HCT116 (cell line): ENCODE measurements at regions not wholly inside any gene's neighbourhood (a gene's known extent, or its start where the extent isn't known, plus 50 kb on each side); places are given as distances from the start of the nearest gene placed in this dataset.

Experiments
- ATAC-seq: fragments of 200-7000 bp; cut with Tn5 transposase; 2 replicates; pipeline ENCODE4 v1.9.1; 2020; ENCODE audit warnings: mild to moderate bottlenecking, moderate library complexity
- BruUV-seq: library from RNA; stranded (reverse); fragments of 400-500 nt; replicated peaks from 2 replicates; lab custom pipeline; 2021; lab: Mats Ljungman, UMichigan
- CTCF ChIA-PET: fragments of 300-600 bp; sonication (Branson Sonifier 250); formaldehyde crosslinking; loops from one replicate; lab custom pipeline; 2021; ENCODE audit warnings: antibody characterized with exemption; lab: Charles Lee
- POLR2A ChIA-PET: fragments of 300-600, 350-600 bp; sonication (Branson Sonifier 250); formaldehyde crosslinking; loops from one replicate; lab custom pipeline; 2021; ENCODE audit warnings: antibody characterized with exemption; lab: Charles Lee
- RAD21 ChIA-PET, 2 experiments: fragments of 300-600 bp; sonication (Branson Sonifier 250); formaldehyde crosslinking; loops; one replicate each; lab custom pipeline; 2023; ENCODE audit warnings: low total read pairs in 2 of 2; ENCODE audit not compliant: uncharacterized antibody in 2 of 2, unreplicated experiment in 2 of 2, low non-redundant PET in 1 of 2; lab: Charles Lee
- DNase-seq: peaks from one replicate; pipeline ENCODE4 v3.0.0-alpha.2; 2010; ENCODE audit warnings: low read depth, low spot score
- H2AFZ ChIP-seq: fragments of 200-600 bp; shearing (Covaris generic), sonication (generic); 2 replicates; pipeline ENCODE4 v1.6.1; 2017; ENCODE audit warnings: low read depth, mixed run types, mixed read lengths, antibody characterized with exemption, low read length; ENCODE audit not compliant: poor library complexity, severe bottlenecking
- H3K27ac ChIP-seq: 2 replicates; pipeline ENCODE4 v1.5.1; 2012; ENCODE audit warnings: low read depth, low read length
- H3K27me3 ChIP-seq: fragments of 200-600 bp; sonication (generic); 2 replicates; pipeline ENCODE4 v1.6.1; 2016; ENCODE audit warnings: mixed run types, low read length, mixed read lengths; ENCODE audit not compliant: insufficient read depth
- H3K36me3 ChIP-seq, 2 experiments: fragments of 200-500 bp in 1 of 2; fragments of 200-600 bp in 1 of 2; sonication (Bioruptor generic) in 1 of 2; sonication (generic) in 1 of 2; 2 replicates each; pipeline versions ENCODE4 v1.5.1 to v1.6.1; 2014 to 2016; ENCODE audit warnings: low read length in 2 of 2, inconsistent platforms in 1 of 2, mixed read lengths in 1 of 2, mixed run types in 1 of 2; ENCODE audit not compliant: insufficient read depth in 2 of 2, control insufficient read depth in 1 of 2
- H3K4me1 ChIP-seq, 2 experiments: fragments of 200-600 bp in 1 of 2; sonication (generic) in 1 of 2; 2 replicates each; pipeline versions ENCODE4 v1.5.1 to v1.6.1; 2012 to 2017; ENCODE audit warnings: low read length in 2 of 2, inconsistent platforms in 1 of 2, mild to moderate bottlenecking in 1 of 2, mixed read lengths in 1 of 2, mixed run types in 1 of 2, moderate library complexity in 1 of 2; ENCODE audit not compliant: insufficient read depth in 2 of 2, control insufficient read depth in 1 of 2
- H3K4me2 ChIP-seq: fragments of 200-600 bp; sonication (generic); 2 replicates; pipeline ENCODE4 v1.6.1; 2017; ENCODE audit warnings: mixed run types, low read length, mixed read lengths
- H3K4me3 ChIP-seq, 2 experiments: fragments of 200-600 bp in 1 of 2; sonication (generic) in 1 of 2; replicated peaks in 1 of 2; 2 replicates each; pipeline ENCODE4 v1.5.1; 2011 to 2016; ENCODE audit warnings: low read length in 2 of 2, control low read depth in 1 of 2, low read depth in 1 of 2, mild to moderate bottlenecking in 1 of 2, mixed read lengths in 1 of 2, mixed run types in 1 of 2
- H3K79me2 ChIP-seq: fragments of 200-600 bp; sonication (generic); 2 replicates; pipeline ENCODE4 v1.6.1; 2017; ENCODE audit warnings: mild to moderate bottlenecking, mixed run types, low read length, moderate library complexity, mixed read lengths; ENCODE audit not compliant: insufficient read depth
- H3K9ac ChIP-seq: fragments of 200-600 bp; sonication (generic); 2 replicates; pipeline ENCODE4 v1.6.1; 2016; ENCODE audit warnings: low read length, mixed read lengths
- H3K9me2 ChIP-seq: fragments of 200-600 bp; sonication (generic), shearing (Covaris generic); 2 replicates; pipeline ENCODE4 v1.6.1; 2017; ENCODE audit warnings: mixed run types, mild to moderate bottlenecking, moderate library complexity; ENCODE audit not compliant: insufficient read depth
- H3K9me3 ChIP-seq, 2 experiments: fragments of 200-500 bp in 1 of 2; fragments of 200-600 bp in 1 of 2; sonication (Bioruptor generic) in 1 of 2; sonication (generic) in 1 of 2; 2 replicates each; pipeline ENCODE4 v1.6.1; 2014 to 2017; ENCODE audit warnings: low read length in 2 of 2, mixed read lengths in 2 of 2, inconsistent platforms in 1 of 2, low read depth in 1 of 2, mild to moderate bottlenecking in 1 of 2, mixed run types in 1 of 2, moderate library complexity in 1 of 2; ENCODE audit not compliant: control insufficient read depth in 1 of 2, insufficient read depth in 1 of 2
- H4K20me1 ChIP-seq: fragments of 200-600 bp; sonication (generic), shearing (Covaris generic); 2 replicates; pipeline ENCODE4 v1.6.1; 2017; ENCODE audit warnings: mixed run types, mild to moderate bottlenecking, moderate library complexity; ENCODE audit not compliant: insufficient read depth
- CBX3 ChIP-seq: IDR thresholded peaks from 2 replicates; pipeline ENCODE4 v1.6.1; 2012; ENCODE audit warnings: low read depth
- CEBPB ChIP-seq: IDR thresholded peaks from 2 replicates; pipeline ENCODE4 v1.6.1; 2012; ENCODE audit warnings: low read depth
- FOSL1 ChIP-seq: IDR thresholded peaks from 2 replicates; pipeline ENCODE4 v1.6.1; 2012; ENCODE audit warnings: low read depth
- JUND ChIP-seq: IDR thresholded peaks from 2 replicates; pipeline ENCODE4 v1.6.1; 2012
- POLR2A ChIP-seq: IDR thresholded peaks from 2 replicates; pipeline ENCODE4 v1.7.0; 2011; ENCODE audit warnings: borderline replicate concordance; ENCODE audit not compliant: insufficient read depth, insufficient read length; ENCODE audit errors: extremely low read depth
- POLR2AphosphoS5 ChIP-seq: IDR thresholded peaks from 2 replicates; pipeline ENCODE4 v1.6.1; 2011; ENCODE audit warnings: mild to moderate bottlenecking, low read depth, low read length, moderate library complexity
- RAD21 ChIP-seq: IDR thresholded peaks from 2 replicates; pipeline ENCODE4 v1.6.1; 2012; ENCODE audit warnings: low read depth, mild to moderate bottlenecking
- SIN3A ChIP-seq: IDR thresholded peaks from 2 replicates; pipeline ENCODE4 v1.6.1; 2012; ENCODE audit warnings: low read depth
- TCF7L2 ChIP-seq: IDR thresholded peaks from 2 replicates; pipeline ENCODE4 v1.7.0; 2011; ENCODE audit warnings: borderline replicate concordance, inconsistent platforms; ENCODE audit not compliant: insufficient read depth, insufficient read length; ENCODE audit errors: extremely low read depth
- intact Hi-C: fragments of 100-400 bp; cut with micrococcal nuclease; formaldehyde crosslinking; loops from 2 replicates; pipeline ENCODE4 v1.10.0; 2022
- TF ChIP-seq, protein P1 (sequence below), 3 experiments: fragments of 200-600 bp in 1 of 3; sonication (generic) in 1 of 3; IDR thresholded peaks in 2 of 3; conservative IDR thresholded peaks in 1 of 3; 2 replicates each; pipeline ENCODE4 v1.5.1; 2012 to 2017; ENCODE audit warnings: low read depth in 2 of 3, low read length in 2 of 3, antibody characterized with exemption in 1 of 3, borderline replicate concordance in 1 of 3, control low read depth in 1 of 3, mild to moderate bottlenecking in 1 of 3, mixed read lengths in 1 of 3, mixed run types in 1 of 3, moderate library complexity in 1 of 3; ENCODE audit not compliant: insufficient read depth in 1 of 3

DNA sequence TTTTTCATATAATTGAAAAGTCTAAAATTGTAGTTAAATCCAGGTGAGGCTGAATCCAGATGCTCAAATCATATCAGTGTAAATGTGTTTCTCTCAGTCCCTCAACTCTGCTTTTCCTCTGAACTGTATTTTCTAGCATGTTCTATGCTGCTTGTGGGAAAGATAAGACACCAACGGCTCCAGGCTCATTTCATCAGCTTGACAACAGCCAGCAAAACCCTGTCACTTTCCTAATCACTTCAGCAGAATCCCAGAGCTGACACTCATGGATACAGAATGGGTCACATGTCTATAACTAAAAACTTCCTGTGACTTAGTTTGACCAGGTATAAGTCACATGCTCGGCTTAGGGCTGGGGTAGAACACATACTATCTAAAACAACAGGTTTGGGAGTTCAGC lies 179.4 kb upstream of the ADRA1B start:
- DNase-seq (no peak), ATAC-seq (no peak)
- no peaks in the 10 kb centered on the region for H4K20me1 ChIP-seq
- BruUV-seq: no TSS peak
- H3K9me3 ChIP-seq: no peaks in the 10 kb centered on the region
- no peak overlapping the region for H3K9ac ChIP-seq
- H2AFZ ChIP-seq: no peak overlapping the region
- no peaks in the 10 kb centered on the region for H3K36me3 ChIP-seq
- no peak overlapping the region for H3K4me2 ChIP-seq
- H3K4me3 ChIP-seq: no peak overlapping the region
- intact Hi-C loops: no loop called here
- peaks cover 0 to 6% of the 10 kb centered on the region in 2 experiments; a peak in 1 of 4 replicates for H3K4me1 ChIP-seq
- H3K79me2 ChIP-seq: no peaks in the 10 kb centered on the region
- H3K9me2 ChIP-seq: no peaks in the 10 kb centered on the region
- CTCF ChIA-PET: no interaction called here
- POLR2A ChIA-PET: no interaction called here
- TF ChIP-seq JUND (no peak), TCF7L2 (no peak), POLR2A (no peak), SIN3A (no peak), RAD21 (no peak), POLR2AphosphoS5 (no peak), CBX3 (no peak), CEBPB (no peak)
- no peaks in the 10 kb centered on the region for H3K27me3 ChIP-seq
- RAD21 ChIA-PET: no interaction called here
- no peak overlapping the region for H3K27ac ChIP-seq

DNA sequence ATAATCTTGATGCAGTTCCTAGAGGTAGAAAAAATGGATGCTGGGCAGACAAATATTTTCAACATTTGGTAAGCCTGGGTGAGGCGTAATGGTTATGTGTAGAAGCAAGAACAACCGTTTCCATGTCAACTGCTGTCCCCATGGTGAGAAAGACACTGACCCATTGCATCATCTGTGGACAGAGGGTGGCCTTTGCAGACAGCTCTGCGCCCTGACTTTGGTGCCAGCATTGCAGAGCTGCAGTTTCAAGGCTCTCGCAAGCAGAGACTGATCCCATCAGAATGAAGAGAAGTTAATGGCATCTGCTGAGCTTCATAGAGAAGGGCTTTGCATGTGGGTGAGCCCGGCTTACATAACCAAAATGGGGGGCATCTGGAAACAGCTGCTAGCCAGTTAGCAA lies 179.0 kb upstream of the ADRA1B start:
- POLR2A ChIA-PET: no interaction called here
- intact Hi-C loops: no loop called here
- H3K4me3 ChIP-seq: no peak overlapping the region
- no TSS peak for BruUV-seq
- no peaks in the 10 kb centered on the region for H3K27me3 ChIP-seq
- H3K4me1 ChIP-seq: peaks cover 0 to 6% of the 10 kb centered on the region in 2 experiments; a peak in 1 of 4 replicates
- TF ChIP-seq, protein P1, sequence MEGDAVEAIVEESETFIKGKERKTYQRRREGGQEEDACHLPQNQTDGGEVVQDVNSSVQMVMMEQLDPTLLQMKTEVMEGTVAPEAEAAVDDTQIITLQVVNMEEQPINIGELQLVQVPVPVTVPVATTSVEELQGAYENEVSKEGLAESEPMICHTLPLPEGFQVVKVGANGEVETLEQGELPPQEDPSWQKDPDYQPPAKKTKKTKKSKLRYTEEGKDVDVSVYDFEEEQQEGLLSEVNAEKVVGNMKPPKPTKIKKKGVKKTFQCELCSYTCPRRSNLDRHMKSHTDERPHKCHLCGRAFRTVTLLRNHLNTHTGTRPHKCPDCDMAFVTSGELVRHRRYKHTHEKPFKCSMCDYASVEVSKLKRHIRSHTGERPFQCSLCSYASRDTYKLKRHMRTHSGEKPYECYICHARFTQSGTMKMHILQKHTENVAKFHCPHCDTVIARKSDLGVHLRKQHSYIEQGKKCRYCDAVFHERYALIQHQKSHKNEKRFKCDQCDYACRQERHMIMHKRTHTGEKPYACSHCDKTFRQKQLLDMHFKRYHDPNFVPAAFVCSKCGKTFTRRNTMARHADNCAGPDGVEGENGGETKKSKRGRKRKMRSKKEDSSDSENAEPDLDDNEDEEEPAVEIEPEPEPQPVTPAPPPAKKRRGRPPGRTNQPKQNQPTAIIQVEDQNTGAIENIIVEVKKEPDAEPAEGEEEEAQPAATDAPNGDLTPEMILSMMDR (IDR thresholded peaks at IDR 0.05 in 2 of 3, conservative IDR thresholded peaks at IDR 0.05 in 1 of 3; ENCODE audit: borderline replicate concordance in 1 of 3, insufficient read depth in 1 of 3, low read depth in 2 of 3, low read length in 2 of 3): no peak
- no peak for TF ChIP-seq CBX3
- no peak for TF ChIP-seq FOSL1
- TF ChIP-seq TCF7L2: no peak
- no peak overlapping the region for H3K9ac ChIP-seq
- H3K4me2 ChIP-seq: no peak overlapping the region
- H3K79me2 ChIP-seq: no peaks in the 10 kb centered on the region
- no peaks in the 10 kb centered on the region for H3K9me2 ChIP-seq
- no peak overlapping the region for H3K27ac ChIP-seq
- no peaks in the 10 kb centered on the region for H3K36me3 ChIP-seq
- no peaks in the 10 kb centered on the region for H4K20me1 ChIP-seq
- DNase-seq: no peak
- H3K9me3 ChIP-seq: no peaks in the 10 kb centered on the region
- CTCF ChIA-PET: no interaction called here
- RAD21 ChIA-PET: no interaction called here
- H2AFZ ChIP-seq: no peak overlapping the region
- no peak for ATAC-seq
